GM12878 (cell line): ENCODE measurements at regions not wholly inside any gene's neighbourhood (a gene's known extent, or its start where the extent isn't known, plus 50 kb on each side); places are given as distances from the start of the nearest gene placed in this dataset.

Experiments used
- ATAC-seq: fragments of 200-7000 bp; cut with Tn5 transposase; 3 replicates; pipeline ENCODE4 v1.9.1; 2020; ENCODE audit warnings: mild to moderate bottlenecking, moderate library complexity
- BruUV-seq: library from RNA; stranded (reverse); fragments of 400-500 nt; replicated peaks from 2 replicates; lab custom pipeline; 2021; lab: Mats Ljungman, UMichigan
- CTCF ChIA-PET: fragments of 300-600 bp; sonication (Branson Sonifier 250); formaldehyde crosslinking; extraction: SDS; loops from one replicate; lab custom pipeline; 2021; ENCODE audit warnings: inconsistent platforms; lab: Yijun Ruan, JAX
- POLR2A ChIA-PET: fragments of 350-600 bp; formaldehyde crosslinking; extraction: SDS; loops from one replicate; lab custom pipeline; 2021; ENCODE audit warnings: inconsistent platforms; lab: Charles Lee
- RAD21 ChIA-PET: fragments of 300-600 bp; sonication (Branson Sonifier 250); formaldehyde crosslinking; loops from one replicate; lab custom pipeline; 2023; ENCODE audit warnings: antibody characterized with exemption; ENCODE audit not compliant: unreplicated experiment; lab: Charles Lee
- SMC1A ChIA-PET: fragments of 300-600 bp; sonication (Branson Sonifier 250); formaldehyde crosslinking; loops from one replicate; lab custom pipeline; 2023; ENCODE audit not compliant: unreplicated experiment, uncharacterized antibody; lab: Charles Lee
- DNase-seq: peaks from one replicate; pipeline ENCODE4 v3.0.0-alpha.2; 2011; ENCODE audit warnings: low read depth, low spot score
- FAIRE-seq: peaks from 3 replicates; lab custom pipeline; 2011; peaks lifted over from hg19 to GRCh38; lab: Jason Lieb, UNC
- H2AFZ ChIP-seq: 2 replicates; pipeline ENCODE4 v1.6.0; 2011; ENCODE audit warnings: low read depth, low read length, control low read depth; ENCODE audit not compliant: control insufficient read depth
- H3K27ac ChIP-seq: 2 replicates; pipeline ENCODE4 v1.5.1; 2011; ENCODE audit warnings: control low read depth; ENCODE audit not compliant: control insufficient read depth, insufficient read depth
- H3K27me3 ChIP-seq, 2 experiments: replicated peaks in 1 of 2; 2 replicates each; pipeline versions ENCODE4 v1.6.0 to v1.6.1; 2011; ENCODE audit warnings: low read length in 1 of 2; ENCODE audit not compliant: control insufficient read depth in 2 of 2, insufficient read depth in 2 of 2
- H3K36me3 ChIP-seq, 2 experiments: 2 replicates each; pipeline ENCODE4 v1.5.1; 2011; ENCODE audit warnings: low read length in 1 of 2; ENCODE audit not compliant: control insufficient read depth in 2 of 2, insufficient read depth in 2 of 2
- H3K4me1 ChIP-seq: 2 replicates; pipeline ENCODE4 v1.6.1; 2011; ENCODE audit warnings: mild to moderate bottlenecking, low read length, moderate library complexity, mixed read lengths; ENCODE audit not compliant: control insufficient read depth, insufficient read depth
- H3K4me2 ChIP-seq: 2 replicates; pipeline ENCODE4 v1.6.0; 2011; ENCODE audit warnings: control low read depth; ENCODE audit not compliant: control insufficient read depth, insufficient read depth
- H3K4me3 ChIP-seq: fragments of 200-600 bp; sonication (generic); 2 replicates; pipeline ENCODE4 v1.5.1; 2016
- H3K79me2 ChIP-seq: 2 replicates; pipeline ENCODE4 v1.6.0; 2011; ENCODE audit warnings: low read length; ENCODE audit not compliant: control insufficient read depth, insufficient read depth
- H3K9ac ChIP-seq: 2 replicates; pipeline ENCODE4 v1.8.0; 2011; ENCODE audit warnings: low read length, control low read depth, mixed read lengths; ENCODE audit not compliant: control insufficient read depth, insufficient read depth
- H3K9me3 ChIP-seq: replicated peaks from 3 replicates; pipeline ENCODE4 v1.5.1; 2011; ENCODE audit warnings: mild to moderate bottlenecking, low read length; ENCODE audit not compliant: control insufficient read depth, insufficient read depth
- H4K20me1 ChIP-seq: 2 replicates; pipeline ENCODE4 v1.6.0; 2011; ENCODE audit not compliant: control insufficient read depth, insufficient read depth
- ATF3 ChIP-seq: IDR thresholded peaks from 2 replicates; pipeline ENCODE4 v1.6.1; 2011; ENCODE audit warnings: low read depth, mild to moderate bottlenecking, low read length, moderate library complexity, borderline replicate concordance; ENCODE audit errors: extremely low read depth
- BRCA1 ChIP-seq: IDR thresholded peaks from 2 replicates; pipeline ENCODE4 v1.6.1; 2011; ENCODE audit warnings: low read depth, low read length, improper control_type of control experiment
- CHD2 ChIP-seq: IDR thresholded peaks from 2 replicates; pipeline ENCODE4 v1.6.1; 2011; ENCODE audit warnings: low read depth, low read length, improper control_type of control experiment, borderline replicate concordance
- CHD4 ChIP-seq: fragments of 200-600 bp; sonication (generic); IDR thresholded peaks from 2 replicates; pipeline ENCODE4 v1.6.1; 2016; ENCODE audit warnings: mild to moderate bottlenecking
- E2F8 ChIP-seq: fragments of 450-650 bp; IDR thresholded peaks from 2 replicates; pipeline ENCODE4 v1.6.1; 2018; ENCODE audit warnings: mild to moderate bottlenecking, low read depth, moderate library complexity; ENCODE audit not compliant: partially characterized antibody
- NFIC ChIP-seq: IDR thresholded peaks from 2 replicates; pipeline ENCODE4 v1.6.1; 2012; ENCODE audit warnings: low read depth, mild to moderate bottlenecking, inconsistent platforms, low read length, moderate library complexity
- PAX8 ChIP-seq: fragments of 450-650 bp; IDR thresholded peaks from 2 replicates; pipeline ENCODE4 v1.6.1; 2017; ENCODE audit warnings: mild to moderate bottlenecking, moderate library complexity
- POLR2AphosphoS5 ChIP-seq: IDR thresholded peaks from 2 replicates; pipeline ENCODE4 v1.6.1; 2011; ENCODE audit warnings: mild to moderate bottlenecking, low read length, inconsistent platforms
- RCOR1 ChIP-seq: conservative IDR thresholded peaks from 2 replicates; pipeline ENCODE4 v1.6.1; 2012; ENCODE audit warnings: low read depth, low read length, improper control_type of control experiment
- SMC3 ChIP-seq: IDR thresholded peaks from 2 replicates; pipeline ENCODE4 v1.6.1; 2011; ENCODE audit warnings: low read length, improper control_type of control experiment, borderline replicate concordance
- WGBS: methylation state at CpG from one replicate; pipeline ENCODE4 v1.1.6; 2016; ENCODE audit warnings: low lambda C conversion rate; ENCODE audit not compliant: insufficient replicate concordance, insufficient coverage; ENCODE audit errors: missing lambda C conversion rate; 5-methylcytosine and 5-hydroxymethylcytosine counted together
- in situ Hi-C: fragments of 300-500 bp; cut with MboI; formaldehyde crosslinking; loops from 9 replicates; pipeline ENCODE4 v1.14.3; 2018; ENCODE audit warnings: mixed read lengths
- intact Hi-C: fragments of 100-400 bp; cut with micrococcal nuclease; formaldehyde crosslinking; loops from one replicate; pipeline ENCODE4 v1.14.2; 2022; ENCODE audit not compliant: unreplicated experiment

GRCh38 chr6:165906736-165907135 is 243.7 kb upstream of the PDE10A start:
- ChIA-PET SMC1A (no interaction called here), RAD21 (no interaction called here), CTCF (no interaction called here), POLR2A (no interaction called here)
- DNase-seq (no peak), FAIRE-seq (no peak), ATAC-seq (no peak)
- Histone ChIP-seq H3K79me2 (no peaks in the 10 kb centered on the region), H3K4me3 (no peak overlapping the region), H3K27me3 (peaks cover 0 to 2% of the 10 kb centered on the region in 2 experiments; a peak in 1 of 4 replicates), H3K4me2 (no peak overlapping the region), H3K4me1 (no peaks in the 10 kb centered on the region), H3K9me3 (no peaks in the 10 kb centered on the region), H3K36me3 (no peaks in the 10 kb centered on the region), H3K9ac (no peak overlapping the region), H3K27ac (no peak overlapping the region), H2AFZ (no peak overlapping the region), H4K20me1 (no peaks in the 10 kb centered on the region)
- in situ Hi-C loops, result no loop called here
- intact Hi-C loops, result no loop called here
- BruUV-seq, result no TSS peak
- TF ChIP-seq SMC3, result no peak
- no peak for TF ChIP-seq CHD2
- no peak for TF ChIP-seq BRCA1
- TF ChIP-seq POLR2AphosphoS5, result no peak
- TF ChIP-seq PAX8, result no peak
- no peak for TF ChIP-seq CHD4
- TF ChIP-seq ATF3, result no peak
- TF ChIP-seq E2F8, result no peak
- TF ChIP-seq NFIC, result no peak
- no peak for TF ChIP-seq RCOR1
- WGBS, result 47% methylated on average over 7 of the region's 7 CpGs
